CD4-positive, alpha-beta T cell (primary cell): ENCODE measurements at regions not wholly inside any gene's neighbourhood (a gene's known extent, or its start where the extent isn't known, plus 50 kb on each side); places are given as distances from the start of the nearest gene placed in this dataset.

ENCODE experiments used
- ATAC-seq: fragments of 200-7000 bp; cut with Tn5 transposase; one replicate; pipeline ENCODE4 v1.10.0; 2022; ENCODE audit warnings: mild to moderate bottlenecking; ENCODE audit not compliant: poor library complexity
- CTCF ChIA-PET: fragments of 350-600 bp; sonication (Branson Sonifier 250); formaldehyde crosslinking; loops from one replicate; lab custom pipeline; 2021; ENCODE audit warnings: antibody characterized with exemption, inconsistent platforms; lab: Charles Lee
- POLR2A ChIA-PET: fragments of 350-600 bp; sonication (Branson Sonifier 250); formaldehyde crosslinking; loops from one replicate; lab custom pipeline; 2021; ENCODE audit warnings: antibody characterized with exemption, inconsistent platforms; lab: Charles Lee
- DNase-seq, 14 experiments: peaks; one replicate each; pipeline ENCODE4 v3.0.0-alpha.2; 2013 to 2020; ENCODE audit warnings: mixed read lengths in 2 of 14
- H3K27ac ChIP-seq, 2 donors: one replicate each; pipeline versions ENCODE4 v1.5.1 to v1.7.0; 2013; ENCODE audit warnings: low read length in 2 of 2, low read depth in 1 of 2, mild to moderate bottlenecking in 1 of 2
- H3K27me3 ChIP-seq, 2 experiments: 1 replicate in 1 of 2; 2 replicates in 1 of 2; pipeline versions ENCODE4 v1.6.1 to v1.7.0; 2013; ENCODE audit warnings: low read length in 2 of 2, control low read depth in 1 of 2, mild to moderate bottlenecking in 1 of 2, moderate library complexity in 1 of 2; ENCODE audit not compliant: insufficient read depth in 2 of 2, control insufficient read depth in 1 of 2
- H3K36me3 ChIP-seq: one replicate; pipeline ENCODE4 v1.6.1; 2013; ENCODE audit warnings: low read length, control low read depth; ENCODE audit not compliant: insufficient read depth
- H3K4me1 ChIP-seq: one replicate; pipeline ENCODE4 v1.6.1; 2013; ENCODE audit warnings: low read length, control low read depth; ENCODE audit not compliant: insufficient read depth
- H3K4me3 ChIP-seq: one replicate; pipeline ENCODE4 v1.5.1; 2013; ENCODE audit warnings: mild to moderate bottlenecking, low read length, moderate library complexity
- H3K9me3 ChIP-seq, 2 experiments: 1 replicate in 1 of 2; 2 replicates in 1 of 2; pipeline versions ENCODE4 v1.6.1 to v1.7.0; 2013; ENCODE audit warnings: low read length in 2 of 2, mild to moderate bottlenecking in 2 of 2, control low read depth in 1 of 2, moderate library complexity in 1 of 2; ENCODE audit not compliant: control insufficient read depth in 1 of 2, insufficient read depth in 1 of 2
- H3K27ac Mint-ChIP-seq: one replicate; pipeline ENCODE4 v1.8.0; 2020; ENCODE audit warnings: mixed read lengths
- H3K27me3 Mint-ChIP-seq: one replicate; pipeline ENCODE4 v1.8.0; 2021; ENCODE audit warnings: mixed read lengths
- H3K36me3 Mint-ChIP-seq: one replicate; pipeline ENCODE4 v1.8.0; 2021; ENCODE audit warnings: low read depth, mixed read lengths
- H3K4me1 Mint-ChIP-seq: one replicate; pipeline ENCODE4 v1.8.0; 2021; ENCODE audit warnings: low read depth, mixed read lengths
- H3K4me3 Mint-ChIP-seq: one replicate; pipeline ENCODE4 v1.8.0; 2020; ENCODE audit warnings: mild to moderate bottlenecking, mixed read lengths
- H3K9me3 Mint-ChIP-seq: one replicate; pipeline ENCODE4 v1.8.0; 2020; ENCODE audit warnings: mixed read lengths
- intact Hi-C, 2 experiments: fragments of 100-400 bp; cut with DNase I in 1 of 2; cut with micrococcal nuclease in 1 of 2; formaldehyde crosslinking; loops; one replicate each; pipeline versions ENCODE4 v1.15.1 to v1.9.0; 2023 to 2025; cut with DNase I, micrococcal nuclease
- TF ChIP-seq, protein P1 (sequence below): fragments of 200-600 bp; IDR thresholded peaks from one replicate; pipeline ENCODE4 v1.8.0; 2022; ENCODE audit warnings: antibody characterized with exemption, mild to moderate bottlenecking

DNA sequence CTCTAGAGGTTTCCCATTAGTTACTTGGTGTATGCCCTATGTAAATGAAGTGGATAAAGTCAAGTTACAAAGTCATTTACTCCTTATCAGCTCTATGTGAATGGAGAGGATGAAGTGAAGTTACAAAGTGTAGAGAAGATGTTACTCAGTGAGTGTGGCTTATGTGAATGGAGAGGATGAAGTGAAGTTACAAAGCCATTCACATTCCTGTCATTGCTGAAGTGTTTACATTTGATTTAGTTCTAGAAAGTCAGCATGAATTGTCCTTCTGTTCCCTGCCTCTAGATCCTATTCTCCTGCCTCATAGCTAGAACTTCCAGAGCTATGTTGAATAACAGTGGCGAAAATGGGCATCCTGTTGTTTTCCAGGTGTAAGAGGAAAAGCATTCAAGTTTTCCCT lies 880.1 kb downstream of the DNAJB9 start:
- H3K27me3 Mint-ChIP-seq, result no peaks in the 10 kb centered on the region
- CTCF ChIA-PET, result no interaction called here
- H3K36me3 ChIP-seq, result no peaks in the 10 kb centered on the region

DNA sequence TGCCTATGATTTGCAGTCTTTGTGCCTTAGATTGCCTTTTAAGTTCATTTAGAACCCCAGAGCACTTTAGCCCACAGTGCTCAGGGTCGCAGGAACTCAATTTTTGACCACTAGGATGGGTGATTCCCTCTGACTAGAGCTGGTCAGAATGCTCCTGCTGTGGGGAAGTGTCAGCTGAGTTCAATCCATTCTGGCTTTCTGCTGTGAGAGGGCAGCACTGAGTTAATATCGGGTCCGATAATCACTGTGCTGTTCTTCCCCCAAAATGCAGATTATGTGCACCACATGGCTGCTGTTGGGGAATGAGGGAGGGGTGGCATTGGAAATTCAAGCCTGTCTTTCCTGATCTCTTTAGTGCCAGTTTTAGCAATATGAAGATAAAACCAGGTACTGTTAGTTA lies 886.4 kb downstream of the DNAJB9 start:
- Mint-ChIP-seq H3K27me3 (no peaks in the 10 kb centered on the region), H3K27ac (no peak overlapping the region), H3K4me1 (no peaks in the 10 kb centered on the region), H3K9me3 (peaks cover 5% of the 10 kb centered on the region), H3K4me3 (no peak overlapping the region), H3K36me3 (no peaks in the 10 kb centered on the region)
- POLR2A ChIA-PET, result no interaction called here
- Histone ChIP-seq H3K4me1 (no peaks in the 10 kb centered on the region), H3K27me3 (no peaks in the 10 kb centered on the region), H3K36me3 (no peaks in the 10 kb centered on the region), H3K9me3 (peaks cover 0 to 5% of the 10 kb centered on the region in 2 experiments), H3K27ac (no peak overlapping the region), H3K4me3 (no peak overlapping the region)
- DNase-seq, result no peak
- CTCF ChIA-PET, result no interaction called here
- ATAC-seq, result no peak
- TF ChIP-seq, protein P1, sequence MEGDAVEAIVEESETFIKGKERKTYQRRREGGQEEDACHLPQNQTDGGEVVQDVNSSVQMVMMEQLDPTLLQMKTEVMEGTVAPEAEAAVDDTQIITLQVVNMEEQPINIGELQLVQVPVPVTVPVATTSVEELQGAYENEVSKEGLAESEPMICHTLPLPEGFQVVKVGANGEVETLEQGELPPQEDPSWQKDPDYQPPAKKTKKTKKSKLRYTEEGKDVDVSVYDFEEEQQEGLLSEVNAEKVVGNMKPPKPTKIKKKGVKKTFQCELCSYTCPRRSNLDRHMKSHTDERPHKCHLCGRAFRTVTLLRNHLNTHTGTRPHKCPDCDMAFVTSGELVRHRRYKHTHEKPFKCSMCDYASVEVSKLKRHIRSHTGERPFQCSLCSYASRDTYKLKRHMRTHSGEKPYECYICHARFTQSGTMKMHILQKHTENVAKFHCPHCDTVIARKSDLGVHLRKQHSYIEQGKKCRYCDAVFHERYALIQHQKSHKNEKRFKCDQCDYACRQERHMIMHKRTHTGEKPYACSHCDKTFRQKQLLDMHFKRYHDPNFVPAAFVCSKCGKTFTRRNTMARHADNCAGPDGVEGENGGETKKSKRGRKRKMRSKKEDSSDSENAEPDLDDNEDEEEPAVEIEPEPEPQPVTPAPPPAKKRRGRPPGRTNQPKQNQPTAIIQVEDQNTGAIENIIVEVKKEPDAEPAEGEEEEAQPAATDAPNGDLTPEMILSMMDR, result no peak
- intact Hi-C loops, result no loop called here

More for the DNA sequence above, 880.1 kb downstream of the DNAJB9 start:
- H3K4me1 ChIP-seq, result no peaks in the 10 kb centered on the region
- H3K4me3 Mint-ChIP-seq, result no peak overlapping the region
- peaks cover 8% of the 10 kb centered on the region for H3K9me3 Mint-ChIP-seq
- POLR2A ChIA-PET, result no interaction called here
- no peaks in the 10 kb centered on the region for H3K27me3 ChIP-seq
- DNase-seq (no peak), ATAC-seq (no peak)
- no peaks in the 10 kb centered on the region for H3K36me3 Mint-ChIP-seq
- peaks cover 0 to 5% of the 10 kb centered on the region in 2 experiments for H3K9me3 ChIP-seq
- H3K27ac ChIP-seq, result no peak overlapping the region
- H3K4me1 Mint-ChIP-seq, result no peaks in the 10 kb centered on the region
- H3K27ac Mint-ChIP-seq, result no peak overlapping the region
- H3K4me3 ChIP-seq, result no peak overlapping the region
- intact Hi-C loops, result no loop called here
- TF ChIP-seq, protein P1, result no peak

DNA sequence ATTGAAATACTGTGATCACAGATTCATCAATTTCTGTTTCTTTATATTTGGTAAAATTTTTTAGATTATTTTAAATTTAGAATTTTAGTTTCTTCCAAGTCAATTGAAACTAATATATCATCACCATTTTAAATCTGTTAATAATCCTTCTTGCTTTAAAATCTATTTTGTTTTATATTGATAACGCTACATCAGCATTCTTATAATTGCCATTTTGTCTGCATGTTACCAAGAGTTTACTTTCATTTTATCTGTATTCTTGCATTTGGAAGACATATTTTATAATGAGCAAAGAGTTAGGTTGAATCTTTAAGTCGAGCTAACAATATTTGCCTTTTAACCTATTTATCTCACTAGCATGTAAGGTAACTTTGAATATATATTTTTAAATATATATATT lies 890.6 kb downstream of the DNAJB9 start:
- Mint-ChIP-seq H3K4me3 (no peak overlapping the region), H3K36me3 (no peaks in the 10 kb centered on the region), H3K9me3 (peaks cover 2% of the 10 kb centered on the region), H3K4me1 (no peaks in the 10 kb centered on the region), H3K27ac (no peak overlapping the region), H3K27me3 (no peaks in the 10 kb centered on the region)
- TF ChIP-seq, protein P1, result no peak
- DNase-seq (no peak), ATAC-seq (no peak)
- no peak overlapping the region for H3K4me3 ChIP-seq
- H3K27ac ChIP-seq, result no peak overlapping the region
- no peaks in the 10 kb centered on the region for H3K27me3 ChIP-seq
- ChIA-PET CTCF (no interaction called here), POLR2A (no interaction called here)
- no peaks in the 10 kb centered on the region for H3K36me3 ChIP-seq
- intact Hi-C loops, result no loop called here
- H3K9me3 ChIP-seq, result no peaks in the 10 kb centered on the region
- no peaks in the 10 kb centered on the region for H3K4me1 ChIP-seq
